Fibroblast of pulmonary artery (primary cell): ENCODE measurements at regions not wholly inside any gene's neighbourhood (a gene's known extent, or its start where the extent isn't known, plus 50 kb on each side); places are given as distances from the start of the nearest gene placed in this dataset.

ENCODE experiments used
- DNase-seq: peaks from one replicate; pipeline ENCODE4 v3.0.0-alpha.2; 2010; ENCODE audit warnings: low read depth
- H3K4me3 ChIP-seq: replicated peaks from 2 replicates; pipeline ENCODE4 v1.5.1; 2011; ENCODE audit warnings: low read depth, mild to moderate bottlenecking, control low read depth, low read length, moderate library complexity
- TF ChIP-seq, protein P1 (sequence below): IDR thresholded peaks from 2 replicates; pipeline ENCODE4 v1.5.1; 2011; ENCODE audit warnings: mild to moderate bottlenecking, control low read depth, low read length, inconsistent platforms; ENCODE audit errors: missing control alignments

DNA sequence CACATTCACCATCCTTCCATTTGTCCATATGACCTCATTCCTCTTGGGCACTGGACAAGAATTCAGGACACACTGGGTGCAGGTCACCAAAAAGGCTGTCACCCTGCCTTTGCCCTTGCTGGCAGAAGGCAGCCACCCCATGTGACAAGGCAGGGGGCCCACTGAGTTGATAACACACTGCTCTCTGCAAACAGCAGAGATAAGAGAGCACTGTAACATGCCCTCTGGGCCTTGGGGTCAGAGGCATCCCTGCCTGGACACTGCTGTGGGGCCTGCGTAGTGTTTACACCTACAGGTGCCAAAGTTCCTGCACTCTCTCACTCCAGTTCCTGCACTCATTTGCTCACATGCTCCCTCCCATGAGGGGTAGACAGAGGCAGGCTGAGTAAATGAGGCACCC lies 344.7 kb upstream of the TCF4 start:
- H3K4me3 ChIP-seq: no peak overlapping the region
- TF ChIP-seq, protein P1, sequence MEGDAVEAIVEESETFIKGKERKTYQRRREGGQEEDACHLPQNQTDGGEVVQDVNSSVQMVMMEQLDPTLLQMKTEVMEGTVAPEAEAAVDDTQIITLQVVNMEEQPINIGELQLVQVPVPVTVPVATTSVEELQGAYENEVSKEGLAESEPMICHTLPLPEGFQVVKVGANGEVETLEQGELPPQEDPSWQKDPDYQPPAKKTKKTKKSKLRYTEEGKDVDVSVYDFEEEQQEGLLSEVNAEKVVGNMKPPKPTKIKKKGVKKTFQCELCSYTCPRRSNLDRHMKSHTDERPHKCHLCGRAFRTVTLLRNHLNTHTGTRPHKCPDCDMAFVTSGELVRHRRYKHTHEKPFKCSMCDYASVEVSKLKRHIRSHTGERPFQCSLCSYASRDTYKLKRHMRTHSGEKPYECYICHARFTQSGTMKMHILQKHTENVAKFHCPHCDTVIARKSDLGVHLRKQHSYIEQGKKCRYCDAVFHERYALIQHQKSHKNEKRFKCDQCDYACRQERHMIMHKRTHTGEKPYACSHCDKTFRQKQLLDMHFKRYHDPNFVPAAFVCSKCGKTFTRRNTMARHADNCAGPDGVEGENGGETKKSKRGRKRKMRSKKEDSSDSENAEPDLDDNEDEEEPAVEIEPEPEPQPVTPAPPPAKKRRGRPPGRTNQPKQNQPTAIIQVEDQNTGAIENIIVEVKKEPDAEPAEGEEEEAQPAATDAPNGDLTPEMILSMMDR: no peak
- no peak for DNase-seq

DNA sequence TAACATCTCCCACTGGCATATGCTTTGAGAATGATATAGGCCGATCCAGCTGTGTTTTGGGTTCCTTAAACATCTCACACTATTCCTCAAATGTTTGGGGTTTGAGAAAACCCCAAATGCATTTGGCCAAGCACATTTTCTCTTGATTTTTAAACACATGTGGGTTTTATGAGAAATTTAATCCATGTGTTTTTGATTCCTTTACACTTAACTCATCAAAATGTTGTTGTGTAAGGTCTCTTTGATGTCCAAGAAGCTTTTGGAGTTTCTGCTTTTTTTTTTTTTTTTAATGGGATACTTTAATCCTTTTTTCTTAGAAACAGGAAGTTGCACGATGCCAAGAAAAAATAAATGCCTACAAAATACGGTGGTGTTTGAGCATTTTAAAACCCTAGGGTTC lies 339.8 kb upstream of the TCF4 start:
- no peak overlapping the region for H3K4me3 ChIP-seq
- TF ChIP-seq, protein P1: no peak
- DNase-seq: peak; percentile 14

DNA sequence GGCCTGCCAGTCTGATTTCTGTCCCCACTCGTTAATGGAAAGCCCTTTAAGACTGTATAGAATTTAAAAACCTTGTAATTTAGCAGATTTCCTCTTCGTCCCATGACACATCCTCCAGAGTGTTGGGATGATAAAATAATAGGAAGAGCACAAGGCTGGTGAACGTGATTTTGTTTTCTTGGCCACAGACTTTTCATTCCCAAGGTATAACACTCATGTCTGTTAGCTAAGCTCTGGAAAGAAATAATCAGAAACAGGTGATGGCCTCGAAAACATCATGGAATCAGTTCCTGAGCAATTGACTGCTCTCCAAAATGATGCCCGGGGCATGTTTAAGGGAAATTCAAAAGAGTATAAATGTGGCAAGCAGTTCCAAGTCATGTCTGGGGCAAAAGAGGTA lies 337.8 kb upstream of the TCF4 start:
- DNase-seq: no peak
- H3K4me3 ChIP-seq: no peak overlapping the region
- TF ChIP-seq, protein P1: no peak

DNA sequence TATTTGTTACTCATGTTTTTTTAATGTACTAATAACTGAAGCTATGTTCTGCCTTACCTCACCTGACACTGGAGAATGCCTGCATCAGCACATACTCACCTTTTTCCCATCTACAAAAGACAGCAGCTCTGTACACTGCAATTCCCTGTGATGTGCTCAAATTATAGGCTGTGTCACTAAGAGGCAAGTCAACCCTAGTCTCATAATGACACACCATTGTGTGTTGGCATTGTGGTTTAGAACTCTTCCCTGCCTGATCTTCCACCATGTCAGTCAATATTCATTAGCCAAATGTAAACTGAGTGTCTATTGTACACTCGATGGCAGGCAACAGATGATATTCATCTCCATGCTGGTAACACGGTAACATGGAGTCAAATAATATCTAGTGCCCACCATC lies 332.1 kb upstream of the TCF4 start:
- TF ChIP-seq, protein P1: no peak
- no peak for DNase-seq
- H3K4me3 ChIP-seq: no peak overlapping the region

DNA sequence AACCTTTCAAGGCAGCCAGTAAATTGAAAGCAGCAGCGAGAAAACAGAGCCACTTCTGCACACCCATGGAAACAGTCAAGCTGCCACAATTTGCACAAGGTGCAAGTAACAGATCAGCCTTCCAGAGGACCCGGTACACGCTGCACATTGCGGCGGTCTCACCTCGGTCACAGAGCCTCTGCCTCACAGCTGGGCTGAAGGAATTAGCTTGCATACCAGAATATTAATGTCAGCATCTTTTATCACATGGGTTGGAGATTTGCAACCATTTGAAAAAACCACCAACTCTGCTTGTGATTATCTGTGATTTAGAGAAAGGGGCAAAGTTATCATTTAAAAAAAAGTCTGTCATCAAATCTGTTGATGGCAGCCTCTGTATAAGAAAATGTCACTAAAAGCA lies 330.5 kb upstream of the TCF4 start:
- DNase-seq: no peak
- TF ChIP-seq, protein P1: no peak
- no peak overlapping the region for H3K4me3 ChIP-seq

DNA sequence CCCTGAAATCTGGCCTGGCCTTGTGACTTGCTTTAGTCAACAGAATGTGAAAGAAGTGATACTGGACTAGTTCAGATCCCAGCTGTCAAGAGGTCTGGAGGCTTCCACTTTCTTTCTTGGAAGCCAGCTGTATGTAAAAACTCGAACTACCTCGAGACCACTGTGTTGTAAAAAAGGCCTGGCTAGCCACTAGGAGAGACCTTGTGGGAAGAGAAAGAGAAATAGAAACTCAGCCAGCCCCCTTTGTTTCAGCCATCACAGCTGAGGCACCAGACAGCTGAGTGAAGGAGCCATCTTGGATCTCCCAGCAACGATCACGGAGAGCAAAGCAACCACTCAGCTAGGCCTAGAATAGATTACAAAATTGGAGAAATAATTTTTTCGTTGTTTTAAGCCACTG lies 324.9 kb upstream of the TCF4 start:
- no peak overlapping the region for H3K4me3 ChIP-seq
- TF ChIP-seq, protein P1: no peak
- no peak for DNase-seq

DNA sequence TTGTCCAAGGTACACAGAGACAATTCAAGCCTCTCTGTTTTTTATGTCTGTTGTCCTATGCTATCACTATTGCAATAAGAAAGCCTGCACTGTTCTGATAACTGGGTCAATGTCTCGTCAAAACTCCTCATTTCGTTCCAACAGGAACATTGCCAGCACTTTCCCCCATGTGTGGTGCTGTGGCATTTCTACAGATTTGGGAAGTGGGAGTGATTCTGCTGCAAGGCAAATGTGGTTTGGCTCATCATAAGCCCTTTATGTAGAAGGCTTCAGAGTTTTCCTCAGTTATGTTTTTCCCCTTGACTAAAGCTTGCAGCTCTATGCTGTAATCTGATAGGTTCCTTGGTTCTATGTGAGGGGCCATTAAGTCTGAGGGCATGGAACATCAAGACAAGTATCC lies 324.1 kb upstream of the TCF4 start:
- DNase-seq: peak; percentile 32
- TF ChIP-seq, protein P1: no peak
- no peak overlapping the region for H3K4me3 ChIP-seq
